ENCODE measurements at regions not wholly inside any gene's neighbourhood (a gene's known extent, or its start where the extent isn't known, plus 50 kb on each side); places are given as distances from the start of the nearest gene placed in this dataset.
"Not testable (repeated sequence)": the region's sequence is repeated elsewhere in the genome, so short reads cannot be mapped to it uniquely, and the experiment has no call there.

DNA sequence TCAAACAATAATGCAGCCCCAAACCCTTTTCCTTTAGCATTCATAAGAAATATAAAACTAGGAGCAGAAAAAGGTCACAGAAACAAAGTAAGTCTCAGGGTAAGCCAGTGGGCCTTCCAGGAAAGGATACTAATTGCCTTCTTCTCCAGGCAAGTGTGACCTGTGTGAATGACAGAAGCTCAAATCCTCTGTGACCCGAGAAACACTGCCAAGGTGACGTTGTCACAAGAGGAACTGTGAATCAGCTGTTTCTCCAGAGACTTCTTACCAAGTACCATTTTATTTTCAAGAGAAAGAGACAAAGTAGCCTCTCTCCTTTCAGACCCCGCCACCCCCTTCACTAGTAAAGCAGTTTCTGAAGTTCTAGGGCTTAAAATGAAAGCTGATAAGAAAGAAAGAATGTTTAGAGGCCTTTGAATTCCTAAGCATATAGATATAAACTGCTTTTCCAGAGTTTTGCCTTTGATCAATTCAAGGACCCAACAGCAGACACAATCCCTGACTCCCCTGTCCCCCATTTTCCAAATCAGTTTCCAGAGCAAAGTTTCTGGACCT, 155.6 kb downstream of the NUF2 start:
- Histone ChIP-seq H3K4me1 (ENCODE audit: control insufficient read depth, insufficient read depth, low read length) (no peaks in the 10 kb centered on the region), H3K27me3 (ENCODE audit: control insufficient read depth, insufficient read depth, low read length) (no peaks in the 10 kb centered on the region), H3K9me3 (ENCODE audit: control insufficient read depth, insufficient read depth, low read depth, low read length) (no peaks in the 10 kb centered on the region), H3K4me3 (ENCODE audit: low read depth in 2 of 2, low read length in 2 of 2) (no peak overlapping the region), H3K36me3 (ENCODE audit: control insufficient read depth, insufficient read depth, low read length) (no peaks in the 10 kb centered on the region), H3K27ac (ENCODE audit: low read length) (no peak overlapping the region)
- BruUV-seq (replicated peaks) = no TSS peak
- ChIA-PET CTCF (interaction anchor here (0.7 kb wide), 1 partner anchor 977 kb away, joined by 3 read pairs; no protein-coding TSS in a partner anchor), POLR2A (no interaction called here)
- intact Hi-C loops (cut with micrococcal nuclease; ENCODE audit: unreplicated experiment) (no loop called here), in situ Hi-C loops (cut with HindIII; ENCODE audit: low pct_unique_long_range_greater_than_20kb, low sequenced_read_pairs) (no loop called here)
- DNase-seq (ENCODE audit: low read depth, low spot score) (no peak), ATAC-seq (no peak)
- TF ChIP-seq SIN3A (IDR thresholded peaks at IDR 0.05; ENCODE audit: borderline replicate concordance, insufficient read depth, low read depth, low read length) (no peak), POLR2AphosphoS5 (IDR thresholded peaks at IDR 0.05; ENCODE audit: low read depth, low read length) (no peak), TCF7L2 (IDR thresholded peaks at IDR 0.05; ENCODE audit: low read depth, low read length) (no peak)
- TF ChIP-seq, protein P1, sequence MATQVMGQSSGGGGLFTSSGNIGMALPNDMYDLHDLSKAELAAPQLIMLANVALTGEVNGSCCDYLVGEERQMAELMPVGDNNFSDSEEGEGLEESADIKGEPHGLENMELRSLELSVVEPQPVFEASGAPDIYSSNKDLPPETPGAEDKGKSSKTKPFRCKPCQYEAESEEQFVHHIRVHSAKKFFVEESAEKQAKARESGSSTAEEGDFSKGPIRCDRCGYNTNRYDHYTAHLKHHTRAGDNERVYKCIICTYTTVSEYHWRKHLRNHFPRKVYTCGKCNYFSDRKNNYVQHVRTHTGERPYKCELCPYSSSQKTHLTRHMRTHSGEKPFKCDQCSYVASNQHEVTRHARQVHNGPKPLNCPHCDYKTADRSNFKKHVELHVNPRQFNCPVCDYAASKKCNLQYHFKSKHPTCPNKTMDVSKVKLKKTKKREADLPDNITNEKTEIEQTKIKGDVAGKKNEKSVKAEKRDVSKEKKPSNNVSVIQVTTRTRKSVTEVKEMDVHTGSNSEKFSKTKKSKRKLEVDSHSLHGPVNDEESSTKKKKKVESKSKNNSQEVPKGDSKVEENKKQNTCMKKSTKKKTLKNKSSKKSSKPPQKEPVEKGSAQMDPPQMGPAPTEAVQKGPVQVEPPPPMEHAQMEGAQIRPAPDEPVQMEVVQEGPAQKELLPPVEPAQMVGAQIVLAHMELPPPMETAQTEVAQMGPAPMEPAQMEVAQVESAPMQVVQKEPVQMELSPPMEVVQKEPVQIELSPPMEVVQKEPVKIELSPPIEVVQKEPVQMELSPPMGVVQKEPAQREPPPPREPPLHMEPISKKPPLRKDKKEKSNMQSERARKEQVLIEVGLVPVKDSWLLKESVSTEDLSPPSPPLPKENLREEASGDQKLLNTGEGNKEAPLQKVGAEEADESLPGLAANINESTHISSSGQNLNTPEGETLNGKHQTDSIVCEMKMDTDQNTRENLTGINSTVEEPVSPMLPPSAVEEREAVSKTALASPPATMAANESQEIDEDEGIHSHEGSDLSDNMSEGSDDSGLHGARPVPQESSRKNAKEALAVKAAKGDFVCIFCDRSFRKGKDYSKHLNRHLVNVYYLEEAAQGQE (IDR thresholded peaks at IDR 0.05; ENCODE audit: insufficient read depth in 1 of 2, low read depth in 2 of 2, low read length in 1 of 2) = no peak
- TF ChIP-seq, protein P2, sequence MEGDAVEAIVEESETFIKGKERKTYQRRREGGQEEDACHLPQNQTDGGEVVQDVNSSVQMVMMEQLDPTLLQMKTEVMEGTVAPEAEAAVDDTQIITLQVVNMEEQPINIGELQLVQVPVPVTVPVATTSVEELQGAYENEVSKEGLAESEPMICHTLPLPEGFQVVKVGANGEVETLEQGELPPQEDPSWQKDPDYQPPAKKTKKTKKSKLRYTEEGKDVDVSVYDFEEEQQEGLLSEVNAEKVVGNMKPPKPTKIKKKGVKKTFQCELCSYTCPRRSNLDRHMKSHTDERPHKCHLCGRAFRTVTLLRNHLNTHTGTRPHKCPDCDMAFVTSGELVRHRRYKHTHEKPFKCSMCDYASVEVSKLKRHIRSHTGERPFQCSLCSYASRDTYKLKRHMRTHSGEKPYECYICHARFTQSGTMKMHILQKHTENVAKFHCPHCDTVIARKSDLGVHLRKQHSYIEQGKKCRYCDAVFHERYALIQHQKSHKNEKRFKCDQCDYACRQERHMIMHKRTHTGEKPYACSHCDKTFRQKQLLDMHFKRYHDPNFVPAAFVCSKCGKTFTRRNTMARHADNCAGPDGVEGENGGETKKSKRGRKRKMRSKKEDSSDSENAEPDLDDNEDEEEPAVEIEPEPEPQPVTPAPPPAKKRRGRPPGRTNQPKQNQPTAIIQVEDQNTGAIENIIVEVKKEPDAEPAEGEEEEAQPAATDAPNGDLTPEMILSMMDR (IDR thresholded peaks at IDR 0.05) = no peak

DNA sequence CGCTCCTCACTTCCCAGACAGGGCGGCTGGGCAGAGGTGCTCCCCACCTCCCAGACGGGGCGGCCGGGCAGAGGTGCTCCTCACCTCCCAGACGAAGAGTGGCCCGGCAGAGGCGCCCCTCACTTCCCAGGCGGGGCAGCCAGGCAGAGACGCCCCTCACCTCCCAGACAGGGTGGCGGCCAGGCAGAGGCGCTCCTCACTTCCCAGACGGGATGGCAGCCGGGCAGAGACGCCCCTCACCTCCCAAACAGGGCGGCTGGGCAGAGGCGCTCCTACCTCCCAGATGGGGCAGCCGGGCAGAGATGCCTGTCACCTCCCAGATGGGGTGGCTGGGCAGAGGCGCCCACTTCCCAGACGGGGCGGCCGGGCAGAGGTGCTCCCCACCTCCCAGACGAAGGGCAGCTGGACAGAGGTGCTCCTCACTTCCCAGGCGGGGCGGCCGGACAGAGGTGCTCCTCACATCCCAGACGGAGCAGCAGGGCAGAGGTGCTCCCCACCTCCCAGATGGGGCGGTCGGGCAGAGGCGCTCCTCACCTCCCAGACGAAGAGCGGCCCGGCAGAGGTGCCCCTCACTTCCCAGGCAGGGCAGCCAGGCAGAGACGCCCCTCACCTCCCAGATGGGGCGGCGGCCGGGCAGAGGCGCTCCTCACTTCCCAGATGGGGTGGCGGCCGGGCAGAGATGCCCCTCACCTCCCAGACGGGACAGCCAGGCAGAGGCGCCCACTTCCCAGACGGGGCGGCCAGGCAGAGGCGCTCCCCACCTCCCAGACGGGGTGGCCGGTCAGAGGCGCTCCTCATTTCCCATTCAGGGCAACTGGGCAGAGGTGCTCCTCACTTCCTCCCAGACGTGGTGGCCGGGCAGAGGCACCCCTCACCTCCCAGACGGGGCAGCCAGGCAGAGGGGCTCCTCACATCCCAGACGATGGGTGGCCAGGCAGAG, 176.9 kb downstream of the NUF2 start:
- H3K27me3 ChIP-seq (ENCODE audit: control insufficient read depth, insufficient read depth, low read length); DNase-seq (ENCODE audit: low read depth, low spot score); in situ Hi-C loops (cut with HindIII; ENCODE audit: low pct_unique_long_range_greater_than_20kb, low sequenced_read_pairs); intact Hi-C loops (cut with micrococcal nuclease; ENCODE audit: unreplicated experiment); H3K27ac ChIP-seq (ENCODE audit: low read length); H3K36me3 ChIP-seq (ENCODE audit: control insufficient read depth, insufficient read depth, low read length); H3K4me3 ChIP-seq (ENCODE audit: low read depth in 2 of 2, low read length in 2 of 2); POLR2A ChIA-PET; H3K4me1 ChIP-seq (ENCODE audit: control insufficient read depth, insufficient read depth, low read length); H3K9me3 ChIP-seq (ENCODE audit: control insufficient read depth, insufficient read depth, low read depth, low read length); BruUV-seq (replicated peaks); CTCF ChIA-PET; ATAC-seq: not testable (repeated sequence)
